PC-3 (cell line): ENCODE measurements at regions not wholly inside any gene's neighbourhood (a gene's known extent, or its start where the extent isn't known, plus 50 kb on each side); places are given as distances from the start of the nearest gene placed in this dataset.

Source experiments
- ATAC-seq: fragments of 200-7000 bp; cut with Tn5 transposase; 2 replicates; pipeline ENCODE4 v1.9.1; 2020; ENCODE audit warnings: mild to moderate bottlenecking, moderate library complexity
- BruUV-seq: library from RNA; stranded (reverse); fragments of 400-500 nt; replicated peaks from 2 replicates; lab custom pipeline; 2021; lab: Mats Ljungman, UMichigan
- CTCF ChIA-PET: fragments of 300-600 bp; sonication (Branson Sonifier 250); formaldehyde crosslinking; loops from one replicate; lab custom pipeline; 2022; ENCODE audit warnings: antibody characterized with exemption; lab: Charles Lee
- POLR2A ChIA-PET: fragments of 300-600 bp; sonication (Branson Sonifier 250); formaldehyde crosslinking; loops from one replicate; lab custom pipeline; 2022; ENCODE audit warnings: antibody characterized with exemption; ENCODE audit not compliant: unreplicated experiment; lab: Charles Lee
- DNase-seq: peaks from one replicate; pipeline ENCODE4 v3.0.0-alpha.2; 2015
- H2AFZ ChIP-seq: fragments of 300-600 bp; sonication (generic); 2 replicates; pipeline ENCODE4 v1.6.0; 2016; ENCODE audit warnings: antibody characterized with exemption, low read length
- H3F3A ChIP-seq: fragments of 300-600 bp; sonication (generic); one replicate; pipeline ENCODE4 v1.6.0; 2017; ENCODE audit warnings: antibody characterized with exemption, low read length, control low read depth, mild to moderate bottlenecking; ENCODE audit not compliant: unreplicated experiment
- H3K27ac ChIP-seq: fragments of 300-600 bp; sonication (generic); 2 replicates; pipeline ENCODE4 v1.5.1; 2016; ENCODE audit warnings: mild to moderate bottlenecking, low read length
- H3K27me3 ChIP-seq: fragments of 300-600 bp; sonication (generic); 2 replicates; pipeline ENCODE4 v1.6.1; 2016; ENCODE audit warnings: low read length, mixed read lengths
- H3K36me3 ChIP-seq: fragments of 300-600 bp; sonication (generic); 2 replicates; pipeline ENCODE4 v1.6.1; 2016; ENCODE audit warnings: low read depth, mixed run types, low read length, mixed read lengths
- H3K4me1 ChIP-seq: fragments of 300-600 bp; sonication (generic); 2 replicates; pipeline ENCODE4 v1.5.1; 2016; ENCODE audit warnings: low read length; ENCODE audit not compliant: insufficient read depth
- H3K4me2 ChIP-seq: fragments of 300-600 bp; sonication (generic); 2 replicates; pipeline ENCODE4 v1.6.0; 2016; ENCODE audit warnings: low read length
- H3K4me3 ChIP-seq: fragments of 300-600 bp; sonication (generic); 2 replicates; pipeline ENCODE4 v1.5.1; 2016; ENCODE audit warnings: mild to moderate bottlenecking, low read length, mixed read lengths
- H3K79me2 ChIP-seq: fragments of 300-600 bp; sonication (generic); 2 replicates; pipeline ENCODE4 v1.6.1; 2017; ENCODE audit warnings: low read length, mixed read lengths
- H3K9ac ChIP-seq: fragments of 300-600 bp; sonication (generic); 2 replicates; pipeline ENCODE4 v1.6.0; 2016; ENCODE audit warnings: mild to moderate bottlenecking, low read length
- H3K9me2 ChIP-seq: fragments of 300-600 bp; sonication (generic); replicated peaks from 2 replicates; pipeline ENCODE4 v1.6.1; 2016; ENCODE audit warnings: mixed run types, low read length, mixed read lengths
- H3K9me3 ChIP-seq: fragments of 300-600 bp; sonication (generic); 2 replicates; pipeline ENCODE4 v1.6.1; 2016; ENCODE audit warnings: low read length, mixed read lengths
- H4K20me1 ChIP-seq: fragments of 300-600 bp; sonication (generic); 2 replicates; pipeline ENCODE4 v1.6.1; 2016; ENCODE audit warnings: low read length, mixed read lengths
- CTCF ChIP-seq: fragments of 300-600 bp; sonication (generic); conservative IDR thresholded peaks from 2 replicates; pipeline ENCODE4 v1.5.1; 2017; ENCODE audit warnings: antibody characterized with exemption, low read depth, mild to moderate bottlenecking, low read length
- EZH2 ChIP-seq: fragments of 300-600 bp; sonication (generic); IDR thresholded peaks from one replicate; pipeline ENCODE4 v1.6.1; 2017; ENCODE audit warnings: antibody characterized with exemption, mild to moderate bottlenecking, low read length; ENCODE audit not compliant: unreplicated experiment
- EZH2phosphoT487 ChIP-seq: fragments of 300-600 bp; sonication (generic); IDR thresholded peaks from 2 replicates; pipeline ENCODE4 v1.6.1; 2018; ENCODE audit warnings: mild to moderate bottlenecking, antibody characterized with exemption, low read length, borderline replicate concordance
- intact Hi-C: fragments of 100-400 bp; cut with micrococcal nuclease; formaldehyde crosslinking; loops from 2 replicates; pipeline ENCODE4 v1.9.0; 2023

GRCh38 chr5:31116466-31117031 is 76.9 kb upstream of the CDH6 start:
- ChIA-PET CTCF (no interaction called here), POLR2A (no interaction called here)
- DNase-seq: no peak
- no peak overlapping the region for H3K4me2 ChIP-seq
- H3F3A ChIP-seq: no peaks in the 10 kb centered on the region
- H3K27ac ChIP-seq: no peak overlapping the region
- ATAC-seq: no peak
- no peaks in the 10 kb centered on the region for H3K79me2 ChIP-seq
- H3K36me3 ChIP-seq: no peaks in the 10 kb centered on the region
- no peaks in the 10 kb centered on the region for H4K20me1 ChIP-seq
- TF ChIP-seq EZH2: no peak
- no peak for TF ChIP-seq CTCF
- no peak for TF ChIP-seq EZH2phosphoT487
- intact Hi-C loops: no loop called here
- no peaks in the 10 kb centered on the region for H3K27me3 ChIP-seq
- H2AFZ ChIP-seq: no peak overlapping the region
- peaks cover 18% of the 10 kb centered on the region for H3K4me1 ChIP-seq
- no peaks in the 10 kb centered on the region for H3K9me3 ChIP-seq
- H3K9me2 ChIP-seq: no peaks in the 10 kb centered on the region
- no peak overlapping the region for H3K4me3 ChIP-seq
- H3K9ac ChIP-seq: no peak overlapping the region
- BruUV-seq: no TSS peak

- no peaks in the 10 kb centered on the region for H3K36me3 ChIP-seq
- H3K4me3 ChIP-seq: no peak overlapping the region
- no peak overlapping the region for H3K4me2 ChIP-seq
- no peaks in the 10 kb centered on the region for H3F3A ChIP-seq
- no peak overlapping the region for H2AFZ ChIP-seq
- no peaks in the 10 kb centered on the region for H4K20me1 ChIP-seq
- no peaks in the 10 kb centered on the region for H3K9me2 ChIP-seq
- H3K27ac ChIP-seq: no peak overlapping the region
- no peaks in the 10 kb centered on the region for H3K79me2 ChIP-seq
- ATAC-seq (no peak), DNase-seq (no peak)
- H3K4me1 ChIP-seq: peaks cover 12% of the 10 kb centered on the region
- ChIA-PET POLR2A (no interaction called here), CTCF (no interaction called here)
- H3K9ac ChIP-seq: no peak overlapping the region
- no peaks in the 10 kb centered on the region for H3K9me3 ChIP-seq
- no TSS peak for BruUV-seq
- intact Hi-C loops: no loop called here
- TF ChIP-seq CTCF: no peak
- no peak for TF ChIP-seq EZH2phosphoT487
- no peak for TF ChIP-seq EZH2
- no peaks in the 10 kb centered on the region for H3K27me3 ChIP-seq
These were observed 78.7 kb upstream of the CDH6 start for GRCh38 chr5:31114817-31115216.

- no peaks in the 10 kb centered on the region for H3K79me2 ChIP-seq
- TF ChIP-seq EZH2phosphoT487: no peak
- TF ChIP-seq CTCF: no peak
- no peak for TF ChIP-seq EZH2
- no peaks in the 10 kb centered on the region for H3F3A ChIP-seq
- no peaks in the 10 kb centered on the region for H3K36me3 ChIP-seq
- DNase-seq (no peak), ATAC-seq (no peak)
- no peaks in the 10 kb centered on the region for H3K27me3 ChIP-seq
- no peak overlapping the region for H3K9ac ChIP-seq
- no peaks in the 10 kb centered on the region for H3K9me2 ChIP-seq
- no peak overlapping the region for H3K27ac ChIP-seq
- H3K9me3 ChIP-seq: no peaks in the 10 kb centered on the region
- H3K4me1 ChIP-seq: peaks cover 12% of the 10 kb centered on the region
- H2AFZ ChIP-seq: no peak overlapping the region
- H3K4me2 ChIP-seq: no peak overlapping the region
- CTCF ChIA-PET: no interaction called here
- POLR2A ChIA-PET: no interaction called here
- H4K20me1 ChIP-seq: no peaks in the 10 kb centered on the region
- H3K4me3 ChIP-seq: no peak overlapping the region
- BruUV-seq: no TSS peak
- intact Hi-C loops: no loop called here
These were observed 79.7 kb upstream of the CDH6 start for GRCh38 chr5:31113666-31114350.
